IMR-90 (cell line): ENCODE measurements at regions not wholly inside any gene's neighbourhood (a gene's known extent, or its start where the extent isn't known, plus 50 kb on each side); places are given as distances from the start of the nearest gene placed in this dataset.

ENCODE experiments used
- ATAC-seq: fragments of 200-7000 bp; cut with Tn5 transposase; 2 replicates; pipeline ENCODE4 v1.9.1; 2020; ENCODE audit warnings: low read depth, mild to moderate bottlenecking, moderate library complexity
- BruUV-seq: library from RNA; stranded (reverse); fragments of 400-500 nt; replicated peaks from 2 replicates; lab custom pipeline; 2021; lab: Mats Ljungman, UMichigan
- CTCF ChIA-PET: fragments of 300-600 bp; formaldehyde crosslinking; extraction: SDS; loops from one replicate; lab custom pipeline; 2021; ENCODE audit warnings: antibody characterized with exemption; lab: Yijun Ruan, JAX
- POLR2A ChIA-PET: fragments of 300-600 bp; sonication (Branson Sonifier 250); formaldehyde crosslinking; loops from one replicate; lab custom pipeline; 2022; ENCODE audit warnings: antibody characterized with exemption; ENCODE audit not compliant: unreplicated experiment; lab: Charles Lee
- DNase-seq: peaks from one replicate; pipeline ENCODE4 v3.0.0; 2013
- H2AFZ ChIP-seq: replicated peaks from 2 replicates; pipeline ENCODE3; 2013; ENCODE audit warnings: low read length, mild to moderate bottlenecking; ENCODE audit not compliant: poor library complexity
- H2AK5ac ChIP-seq: 2 replicates; pipeline ENCODE4 v1.6.1; 2013; ENCODE audit warnings: low read depth, low read length, inconsistent platforms
- H2AK9ac ChIP-seq: replicated peaks from 2 replicates; pipeline ENCODE3; 2013; ENCODE audit warnings: mild to moderate bottlenecking, low read depth, low read length, moderate library complexity; ENCODE audit not compliant: poor library complexity
- H2BK120ac ChIP-seq: 2 replicates; pipeline ENCODE4 v1.6.1; 2013; ENCODE audit warnings: low read depth, low read length, inconsistent platforms
- H2BK15ac ChIP-seq: 3 replicates; pipeline ENCODE4 v1.6.1; 2013; ENCODE audit warnings: low read depth, low read length, inconsistent platforms
- H2BK20ac ChIP-seq: 2 replicates; pipeline ENCODE4 v1.6.1; 2013; ENCODE audit warnings: low read depth, mild to moderate bottlenecking, inconsistent platforms, low read length, moderate library complexity
- H2BK5ac ChIP-seq: 2 replicates; pipeline ENCODE4 v1.6.1; 2013; ENCODE audit warnings: mild to moderate bottlenecking, low read depth, low read length, inconsistent platforms; ENCODE audit not compliant: poor library complexity, severe bottlenecking
- H3K14ac ChIP-seq: replicated peaks from 2 replicates; pipeline ENCODE4 v1.6.1; 2013; ENCODE audit warnings: low read depth, low read length, inconsistent platforms
- H3K18ac ChIP-seq: 2 replicates; pipeline ENCODE4 v1.6.1; 2013; ENCODE audit warnings: low read depth, low read length, control low read depth
- H3K23ac ChIP-seq: 2 replicates; pipeline ENCODE4 v1.6.1; 2013; ENCODE audit warnings: low read depth, low read length, inconsistent platforms
- H3K27ac ChIP-seq: 2 replicates; pipeline ENCODE4 v1.5.1; 2013; ENCODE audit warnings: mild to moderate bottlenecking, control low read depth, low read length; ENCODE audit not compliant: insufficient read depth
- H3K27me3 ChIP-seq: 2 replicates; pipeline ENCODE4 v1.6.1; 2013; ENCODE audit warnings: low read length; ENCODE audit not compliant: control insufficient read depth, insufficient read depth
- H3K36me3 ChIP-seq: 2 replicates; pipeline ENCODE4 v1.6.1; 2013; ENCODE audit warnings: low read length, mixed read lengths; ENCODE audit not compliant: control insufficient read depth, insufficient read depth
- H3K4ac ChIP-seq: 2 replicates; pipeline ENCODE4 v1.6.1; 2013; ENCODE audit warnings: low read depth, low read length, inconsistent platforms
- H3K4me1 ChIP-seq: 2 replicates; pipeline ENCODE4 v1.6.1; 2013; ENCODE audit warnings: low read length, mixed read lengths; ENCODE audit not compliant: control insufficient read depth, insufficient read depth
- H3K4me2 ChIP-seq: 2 replicates; pipeline ENCODE4 v1.6.1; 2013; ENCODE audit warnings: low read depth, mild to moderate bottlenecking, control low read depth, low read length, moderate library complexity
- H3K4me3 ChIP-seq: 2 replicates; pipeline ENCODE4 v1.5.1; 2013; ENCODE audit warnings: low read depth, mild to moderate bottlenecking, control low read depth, low read length, moderate library complexity; ENCODE audit not compliant: insufficient read depth
- H3K56ac ChIP-seq: 2 replicates; pipeline ENCODE4 v1.6.1; 2013; ENCODE audit warnings: low read length, inconsistent platforms; ENCODE audit not compliant: insufficient read depth; ENCODE audit errors: extremely low read depth
- H3K79me1 ChIP-seq, 2 experiments: 2 replicates each; pipeline ENCODE4 v1.6.1; 2013; ENCODE audit warnings: low read length in 2 of 2, inconsistent platforms in 1 of 2, low read depth in 1 of 2
- H3K9ac ChIP-seq: 2 replicates; pipeline ENCODE4 v1.6.1; 2013; ENCODE audit warnings: low read depth, low read length, control low read depth
- H3K9me1 ChIP-seq: 2 replicates; pipeline ENCODE4 v1.6.1; 2013; ENCODE audit warnings: low read length, inconsistent platforms; ENCODE audit not compliant: insufficient read depth
- H3K9me3 ChIP-seq: 2 replicates; pipeline ENCODE4 v1.6.1; 2013; ENCODE audit warnings: low read length; ENCODE audit not compliant: control insufficient read depth, insufficient read depth
- H4K20me1 ChIP-seq: 2 replicates; pipeline ENCODE4 v1.6.1; 2013; ENCODE audit warnings: low read length, inconsistent platforms; ENCODE audit not compliant: insufficient read depth
- H4K5ac ChIP-seq: 2 replicates; pipeline ENCODE4 v1.6.1; 2013; ENCODE audit warnings: mild to moderate bottlenecking, low read depth, low read length, control low read depth
- H4K8ac ChIP-seq, 2 experiments: 2 replicates each; pipeline ENCODE4 v1.6.1; 2013; ENCODE audit warnings: low read depth in 2 of 2, low read length in 2 of 2, control low read depth in 1 of 2, inconsistent platforms in 1 of 2
- H4K91ac ChIP-seq: 2 replicates; pipeline ENCODE4 v1.6.1; 2013; ENCODE audit warnings: low read depth, low read length, inconsistent platforms; ENCODE audit not compliant: insufficient read depth
- BHLHE40 ChIP-seq: fragments of 150-350 bp; IDR thresholded peaks from 2 replicates; pipeline ENCODE4 v1.6.1; 2016; ENCODE audit warnings: mild to moderate bottlenecking, low read depth, low read length
- CEBPB ChIP-seq: IDR thresholded peaks from 2 replicates; pipeline ENCODE4 v1.6.1; 2012; ENCODE audit warnings: low read depth, low read length, improper control_type of control experiment
- FOS ChIP-seq: fragments of 150-350 bp; IDR thresholded peaks from 2 replicates; pipeline ENCODE4 v1.6.1; 2016; ENCODE audit warnings: low read depth, low read length
- MAFK ChIP-seq: IDR thresholded peaks from 2 replicates; pipeline ENCODE4 v1.6.1; 2012; ENCODE audit warnings: low read depth, low read length, improper control_type of control experiment
- MXI1 ChIP-seq: IDR thresholded peaks from 2 replicates; pipeline ENCODE4 v1.6.1; 2012; ENCODE audit warnings: low read depth, mild to moderate bottlenecking, low read length, moderate library complexity, borderline replicate concordance
- RAD21 ChIP-seq: IDR thresholded peaks from 2 replicates; pipeline ENCODE4 v1.6.1; 2012; ENCODE audit warnings: low read length, improper control_type of control experiment
- RCOR1 ChIP-seq: IDR thresholded peaks from 2 replicates; pipeline ENCODE4 v1.6.1; 2012; ENCODE audit warnings: mild to moderate bottlenecking, low read length, improper control_type of control experiment; ENCODE audit not compliant: insufficient replicate concordance
- dilution Hi-C: fragments of 300-500 bp; cut with HindIII; formaldehyde crosslinking; loops from one replicate; pipeline ENCODE4 v1.14.3; 2018; ENCODE audit warnings: low sequenced_read_pairs; ENCODE audit not compliant: unreplicated experiment
- in situ Hi-C: fragments of 300-500 bp; cut with MboI; formaldehyde crosslinking; loops from 3 replicates; pipeline ENCODE4 v1.14.3; 2019; ENCODE audit warnings: low sequenced_read_pairs, inconsistent platforms, mixed read lengths
- intact Hi-C: fragments of 100-400 bp; cut with micrococcal nuclease; formaldehyde crosslinking; loops from 2 replicates; pipeline ENCODE4 v1.10.0; 2022

GRCh38 chr4:170736710-170737109 lies 647.0 kb upstream of the AADAT start:
- no peak overlapping the region for H2AK5ac ChIP-seq
- POLR2A ChIA-PET: no interaction called here
- CTCF ChIA-PET: no interaction called here
- ATAC-seq: no peak
- no peak overlapping the region for H3K56ac ChIP-seq
- no peak overlapping the region for H4K5ac ChIP-seq
- peaks cover 2% of the 10 kb centered on the region; the same call in 1 of the 2 replicates for H3K9me3 ChIP-seq
- no peaks in the 10 kb centered on the region for H3K4me1 ChIP-seq
- H4K20me1 ChIP-seq: no peaks in the 10 kb centered on the region
- H3K9ac ChIP-seq: no peak overlapping the region
- H2BK120ac ChIP-seq: no peak overlapping the region
- H4K8ac ChIP-seq: no peak overlapping the region
- in situ Hi-C loops: no loop called here
- TF ChIP-seq FOS (no peak), CEBPB (no peak), RAD21 (no peak), RCOR1 (no peak), BHLHE40 (no peak), MXI1 (no peak), MAFK (no peak)
- no peaks in the 10 kb centered on the region for H3K79me1 ChIP-seq
- H3K27ac ChIP-seq: no peak overlapping the region
- no peak overlapping the region for H2BK20ac ChIP-seq
- H2BK15ac ChIP-seq: no peak overlapping the region
- H3K27me3 ChIP-seq: no peaks in the 10 kb centered on the region
- no peak overlapping the region for H3K4me3 ChIP-seq
- no peaks in the 10 kb centered on the region for H3K9me1 ChIP-seq
- no TSS peak for BruUV-seq
- no peak overlapping the region for H2AFZ ChIP-seq
- no peak overlapping the region for H3K4ac ChIP-seq
- H3K36me3 ChIP-seq: no peaks in the 10 kb centered on the region
- H3K18ac ChIP-seq: no peak overlapping the region
- no peak for DNase-seq
- intact Hi-C loops: no loop called here
- dilution Hi-C loops: no loop called here
- no peak overlapping the region for H3K14ac ChIP-seq
- H4K91ac ChIP-seq: no peak overlapping the region
- no peak overlapping the region for H3K23ac ChIP-seq
- H2AK9ac ChIP-seq: no peak overlapping the region
- H3K4me2 ChIP-seq: no peak overlapping the region
- no peak overlapping the region for H2BK5ac ChIP-seq
